ENCODE measurements at regions not wholly inside any gene's neighbourhood (a gene's known extent, or its start where the extent isn't known, plus 50 kb on each side); places are given as distances from the start of the nearest gene placed in this dataset.
"Not testable (repeated sequence)": the region's sequence is repeated elsewhere in the genome, so short reads cannot be mapped to it uniquely, and the experiment has no call there.

- ATAC-seq, result no peak
- no peak for DNase-seq
- intact Hi-C loops (cut with micrococcal nuclease), result no loop called here
Observed at GRCh38 chr16:47886139-47886538, 269.7 kb downstream of the ABCC12 start.

- intact Hi-C loops (cut with micrococcal nuclease), result no loop called here
Observed at GRCh38 chr16:47885489-47885888, 270.3 kb downstream of the ABCC12 start.

GRCh38 chr16:47884116-47884725 is 271.6 kb downstream of the ABCC12 start:
- intact Hi-C loops (cut with micrococcal nuclease), result no loop called here
- ATAC-seq (no peak), DNase-seq (no peak)

More at GRCh38 chr16:47885489-47885888, 270.3 kb downstream of the ABCC12 start:
- DNase-seq (no peak), ATAC-seq (no peak)

GRCh38 chr16:47881574-47881973 is 274.2 kb downstream of the ABCC12 start:
- DNase-seq (no peak), ATAC-seq (no peak)
- intact Hi-C loops (cut with micrococcal nuclease), result no loop called here

GRCh38 chr16:47880653-47881052 is 275.1 kb downstream of the ABCC12 start:
- no peak for DNase-seq
- no peak for ATAC-seq
- intact Hi-C loops (cut with micrococcal nuclease), result no loop called here

GRCh38 chr16:47877166-47877565 is 278.6 kb downstream of the ABCC12 start:
- no peak for ATAC-seq
- DNase-seq, result no peak
- intact Hi-C loops (cut with micrococcal nuclease), result no loop called here

- no peak for ATAC-seq
- intact Hi-C loops (cut with micrococcal nuclease), result no loop called here
- DNase-seq, result no peak
Observed at GRCh38 chr16:47876511-47876910, 279.3 kb downstream of the ABCC12 start.

GRCh38 chr16:47873434-47873833 is 282.4 kb downstream of the ABCC12 start:
- DNase-seq (no peak), ATAC-seq (no peak)
- intact Hi-C loops (cut with micrococcal nuclease), result no loop called here

- no peak for DNase-seq
- no peak for ATAC-seq
- intact Hi-C loops (cut with micrococcal nuclease), result no loop called here
Observed at GRCh38 chr16:47872225-47872624, 283.6 kb downstream of the ABCC12 start.

- DNase-seq (no peak), ATAC-seq (no peak)
- intact Hi-C loops (cut with micrococcal nuclease), result no loop called here
Observed at GRCh38 chr16:47866423-47866822, 289.4 kb downstream of the ABCC12 start.

- no peak for DNase-seq
- ATAC-seq, result no peak
- intact Hi-C loops (cut with micrococcal nuclease), result no loop called here
Observed at GRCh38 chr16:47865337-47865855, 290.4 kb downstream of the ABCC12 start.

GRCh38 chr16:47864262-47864661 is 291.5 kb downstream of the ABCC12 start:
- intact Hi-C loops (cut with micrococcal nuclease); ATAC-seq; DNase-seq: not testable (repeated sequence)

GRCh38 chr16:47861999-47862398 is 293.8 kb downstream of the ABCC12 start:
- ATAC-seq, result no peak
- DNase-seq, result no peak
- intact Hi-C loops (cut with micrococcal nuclease), result no loop called here

GRCh38 chr16:47858333-47858982 is 297.3 kb downstream of the ABCC12 start:
- no peak for DNase-seq
- intact Hi-C loops (cut with micrococcal nuclease), result no loop called here
- no peak for ATAC-seq

GRCh38 chr16:47855431-47855830 is 300.4 kb downstream of the ABCC12 start:
- DNase-seq (no peak), ATAC-seq (no peak)
- intact Hi-C loops (cut with micrococcal nuclease), result no loop called here

- intact Hi-C loops (cut with micrococcal nuclease), result no loop called here
- ATAC-seq (no peak), DNase-seq (no peak)
Observed at GRCh38 chr16:47854737-47855136, 301.1 kb downstream of the ABCC12 start.

GRCh38 chr16:47852991-47853390 is 302.8 kb downstream of the ABCC12 start:
- ATAC-seq (no peak), DNase-seq (no peak)
- intact Hi-C loops (cut with micrococcal nuclease), result no loop called here

- DNase-seq, result no peak
- ATAC-seq, result no peak
- intact Hi-C loops (cut with micrococcal nuclease), result no loop called here
Observed at GRCh38 chr16:47851146-47851545, 304.6 kb downstream of the ABCC12 start.

- intact Hi-C loops (cut with micrococcal nuclease), result no loop called here
- no peak for ATAC-seq
- no peak for DNase-seq
Observed at GRCh38 chr16:47849736-47850135, 306.1 kb downstream of the ABCC12 start.

- DNase-seq, result no peak
- intact Hi-C loops (cut with micrococcal nuclease), result no loop called here
- ATAC-seq, result no peak
Observed at GRCh38 chr16:47848421-47849109, 307.2 kb downstream of the ABCC12 start.

All from left ventricle myocardium superior (tissue), 1 donor.